ENCODE measurements at regions not wholly inside any gene's neighbourhood (a gene's known extent, or its start where the extent isn't known, plus 50 kb on each side); places are given as distances from the start of the nearest gene placed in this dataset.

DNA sequence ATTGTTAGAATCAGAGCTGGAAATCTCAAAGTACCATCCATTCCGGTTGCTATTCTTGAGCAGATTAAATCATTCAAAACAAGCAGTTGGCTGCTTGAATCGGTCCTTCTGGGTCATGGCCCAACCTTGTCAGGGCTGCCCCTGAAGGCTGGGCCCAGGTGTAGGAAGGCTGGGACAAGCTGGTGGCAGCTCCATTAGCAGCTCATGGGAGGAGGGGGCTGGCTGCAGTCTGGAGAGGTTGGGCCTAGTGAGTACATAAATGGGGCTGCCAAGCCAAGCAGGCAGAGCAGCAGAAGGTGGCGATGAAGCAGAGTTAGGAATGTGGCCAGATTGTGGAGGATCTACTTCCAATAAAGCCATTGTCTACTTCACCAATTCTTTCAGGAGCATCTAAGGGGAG is 81.4 kb downstream of the ADCYAP1 start:
- Histone ChIP-seq H3K9ac (ENCODE audit: low read length in 3 of 3) (no peak overlapping the region), H3K27me3 (ENCODE audit: control insufficient read depth, insufficient read depth, low read length) (no peaks in the 10 kb centered on the region), H3K36me3 (ENCODE audit: control insufficient read depth in 2 of 3, insufficient read depth in 3 of 3, low read length in 3 of 3) (no peaks in the 10 kb centered on the region), H3K9me3 (ENCODE audit: control insufficient read depth in 2 of 3, insufficient read depth in 1 of 3, low read length in 3 of 3) (no peaks in the 10 kb centered on the region), H3K4me1 (ENCODE audit: control insufficient read depth in 2 of 3, insufficient read depth in 2 of 3, low read depth in 1 of 3, low read length in 3 of 3) (no peaks in the 10 kb centered on the region), H3K27ac (ENCODE audit: low read depth in 2 of 2, low read length in 2 of 2) (no peak overlapping the region), H3K4me3 (ENCODE audit: low read length in 3 of 3) (no peak overlapping the region)
- no peak for DNase-seq
- TF ChIP-seq, protein P1, sequence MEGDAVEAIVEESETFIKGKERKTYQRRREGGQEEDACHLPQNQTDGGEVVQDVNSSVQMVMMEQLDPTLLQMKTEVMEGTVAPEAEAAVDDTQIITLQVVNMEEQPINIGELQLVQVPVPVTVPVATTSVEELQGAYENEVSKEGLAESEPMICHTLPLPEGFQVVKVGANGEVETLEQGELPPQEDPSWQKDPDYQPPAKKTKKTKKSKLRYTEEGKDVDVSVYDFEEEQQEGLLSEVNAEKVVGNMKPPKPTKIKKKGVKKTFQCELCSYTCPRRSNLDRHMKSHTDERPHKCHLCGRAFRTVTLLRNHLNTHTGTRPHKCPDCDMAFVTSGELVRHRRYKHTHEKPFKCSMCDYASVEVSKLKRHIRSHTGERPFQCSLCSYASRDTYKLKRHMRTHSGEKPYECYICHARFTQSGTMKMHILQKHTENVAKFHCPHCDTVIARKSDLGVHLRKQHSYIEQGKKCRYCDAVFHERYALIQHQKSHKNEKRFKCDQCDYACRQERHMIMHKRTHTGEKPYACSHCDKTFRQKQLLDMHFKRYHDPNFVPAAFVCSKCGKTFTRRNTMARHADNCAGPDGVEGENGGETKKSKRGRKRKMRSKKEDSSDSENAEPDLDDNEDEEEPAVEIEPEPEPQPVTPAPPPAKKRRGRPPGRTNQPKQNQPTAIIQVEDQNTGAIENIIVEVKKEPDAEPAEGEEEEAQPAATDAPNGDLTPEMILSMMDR (IDR thresholded peaks at IDR 0.05; ENCODE audit: borderline replicate concordance, extremely low read depth, insufficient read depth): no peak
- FAIRE-seq: no peak
- intact Hi-C loops (cut with DNase I): no loop called here

DNA sequence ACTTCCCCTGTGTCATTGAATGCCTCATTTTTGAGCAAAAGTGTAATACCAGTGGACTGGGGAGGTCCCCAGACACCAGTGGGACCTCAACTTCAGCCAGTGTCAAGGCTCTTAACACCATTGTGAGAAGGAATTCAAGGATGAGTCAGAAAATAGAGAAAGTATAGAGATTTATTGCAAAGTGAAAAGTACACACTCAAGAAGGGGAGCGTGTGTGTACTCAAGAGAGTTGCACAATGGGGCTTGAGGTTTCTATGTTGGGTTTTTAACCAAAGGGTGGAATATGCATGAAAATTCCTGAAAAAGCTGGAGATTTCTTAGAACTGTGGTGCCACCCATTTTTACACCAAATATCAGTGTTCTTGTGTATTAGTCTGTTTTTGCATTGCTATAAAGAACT is 81.9 kb downstream of the ADCYAP1 start:
- Histone ChIP-seq H3K9ac (ENCODE audit: low read length in 3 of 3) (no peak overlapping the region), H3K36me3 (ENCODE audit: control insufficient read depth in 2 of 3, insufficient read depth in 3 of 3, low read length in 3 of 3) (no peaks in the 10 kb centered on the region)

DNA sequence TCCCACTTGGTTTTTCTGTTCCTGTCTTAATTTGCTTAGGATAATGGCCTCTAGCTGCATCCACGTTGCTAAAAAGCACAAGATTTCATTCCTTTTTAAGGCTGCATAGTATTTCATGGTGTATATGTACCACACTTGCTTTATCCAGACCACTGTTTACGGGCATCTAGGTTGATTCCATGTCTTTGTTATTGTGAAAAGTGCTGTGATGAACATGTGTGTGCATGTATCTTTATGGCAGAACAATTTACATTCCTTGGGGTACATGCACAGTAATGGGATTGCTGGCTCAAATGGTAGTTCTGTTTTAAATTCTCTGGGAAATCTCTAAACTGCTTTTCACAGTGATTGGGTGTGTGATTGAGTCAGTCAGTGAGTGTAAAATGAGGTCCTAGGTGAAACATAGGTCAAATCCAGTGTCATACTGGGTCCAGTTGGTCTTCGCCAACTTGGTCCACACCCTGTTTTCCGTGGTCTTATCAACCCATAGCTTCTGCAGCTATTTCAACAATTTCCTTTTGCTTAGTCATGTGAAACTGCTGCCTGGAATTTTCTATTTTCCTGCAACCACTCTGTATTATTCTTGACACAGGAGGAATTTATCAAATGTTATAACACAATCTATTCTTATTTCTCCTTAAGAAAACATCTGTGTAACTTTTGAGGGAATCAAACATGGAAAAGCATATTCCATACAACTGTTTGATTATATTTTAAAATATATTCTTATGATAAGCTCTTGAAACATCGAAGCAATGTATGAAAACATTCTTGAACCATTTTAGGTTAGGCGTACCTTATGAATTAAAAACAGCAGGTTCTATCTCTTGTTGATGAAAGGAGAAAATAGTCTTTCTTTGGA is 82.9 kb downstream of the ADCYAP1 start:
- intact Hi-C loops (cut with DNase I): no loop called here

More for the DNA sequence above, 81.9 kb downstream of the ADCYAP1 start:
- H3K27ac ChIP-seq (ENCODE audit: low read depth in 2 of 2, low read length in 2 of 2): no peak overlapping the region
- H3K9me3 ChIP-seq (ENCODE audit: control insufficient read depth in 2 of 3, insufficient read depth in 1 of 3, low read length in 3 of 3): no peaks in the 10 kb centered on the region
- TF ChIP-seq, protein P1 (IDR thresholded peaks at IDR 0.05; ENCODE audit: borderline replicate concordance, extremely low read depth, insufficient read depth): no peak
- no peak overlapping the region for H3K4me3 ChIP-seq (ENCODE audit: low read length in 3 of 3)
- no peaks in the 10 kb centered on the region for H3K27me3 ChIP-seq (ENCODE audit: control insufficient read depth, insufficient read depth, low read length)
- no peak for FAIRE-seq
- no peak for DNase-seq
- no peaks in the 10 kb centered on the region for H3K4me1 ChIP-seq (ENCODE audit: control insufficient read depth in 2 of 3, insufficient read depth in 2 of 3, low read depth in 1 of 3, low read length in 3 of 3)
- intact Hi-C loops (cut with DNase I): no loop called here

More for the DNA sequence above, 82.9 kb downstream of the ADCYAP1 start:
- Histone ChIP-seq H3K9ac (ENCODE audit: low read length in 3 of 3) (no peak overlapping the region), H3K4me1 (ENCODE audit: control insufficient read depth in 2 of 3, insufficient read depth in 2 of 3, low read depth in 1 of 3, low read length in 3 of 3) (no peaks in the 10 kb centered on the region), H3K9me3 (ENCODE audit: control insufficient read depth in 2 of 3, insufficient read depth in 1 of 3, low read length in 3 of 3) (no peaks in the 10 kb centered on the region), H3K4me3 (ENCODE audit: low read length in 3 of 3) (no peak overlapping the region), H3K36me3 (ENCODE audit: control insufficient read depth in 2 of 3, insufficient read depth in 3 of 3, low read length in 3 of 3) (no peaks in the 10 kb centered on the region), H3K27me3 (ENCODE audit: control insufficient read depth, insufficient read depth, low read length) (no peaks in the 10 kb centered on the region), H3K27ac (ENCODE audit: low read depth in 2 of 2, low read length in 2 of 2) (no peak overlapping the region)
- DNase-seq: peak in 1 of 5 donors; percentile 23
- no peak for FAIRE-seq
- TF ChIP-seq, protein P1 (IDR thresholded peaks at IDR 0.05; ENCODE audit: borderline replicate concordance, extremely low read depth, insufficient read depth): no peak

All from kidney (tissue), 13 donors.